Sigmoid colon (tissue), 6 donors: ENCODE measurements at regions not wholly inside any gene's neighbourhood (a gene's known extent, or its start where the extent isn't known, plus 50 kb on each side); places are given as distances from the start of the nearest gene placed in this dataset.

Source experiments
- DNase-seq: peaks from one replicate; pipeline ENCODE4 v3.0.0-alpha.2; 2019
- H3K27ac ChIP-seq, 4 donors: fragments of 200-600 bp; sonication (generic); one replicate each; pipeline ENCODE4 v1.5.1; 2016 to 2019; ENCODE audit warnings: mild to moderate bottlenecking in 1 of 4
- H3K27me3 ChIP-seq, 3 donors: fragments of 200-600 bp; sonication (generic); one replicate each; pipeline ENCODE4 v1.5.1; 2019; ENCODE audit warnings: mild to moderate bottlenecking in 1 of 3
- H3K36me3 ChIP-seq, 4 donors: fragments of 200-600 bp; sonication (generic); one replicate each; pipeline ENCODE4 v1.5.1; 2016 to 2019
- H3K4me1 ChIP-seq, 4 donors: fragments of 200-600 bp; sonication (generic); one replicate each; pipeline ENCODE4 v1.5.1; 2017 to 2019
- H3K4me3 ChIP-seq, 4 donors: fragments of 200-600 bp; sonication (generic); one replicate each; pipeline ENCODE4 v1.5.1; 2017 to 2019; ENCODE audit warnings: mild to moderate bottlenecking in 2 of 4, moderate library complexity in 1 of 4
- H3K9me3 ChIP-seq, 4 donors: fragments of 200-600 bp in 3 of 4; sonication (generic) in 3 of 4; one replicate each; pipeline versions ENCODE4 v1.5.1 to v1.6.1; 2013 to 2019
- CTCF ChIP-seq, 4 experiments: fragments of 450-650 bp in 3 of 4; fragments of 200-600 bp in 1 of 4; IDR thresholded peaks; one replicate each; pipeline ENCODE4 v1.5.1; 2016 to 2019; ENCODE audit warnings: antibody characterized with exemption in 4 of 4, mild to moderate bottlenecking in 3 of 4, moderate library complexity in 2 of 4
- EP300 ChIP-seq, 4 donors: sonication (generic); formaldehyde crosslinking; IDR thresholded peaks; one replicate each; pipeline ENCODE4 v1.6.1; 2017; ENCODE audit warnings: antibody characterized with exemption in 4 of 4
- POLR2A ChIP-seq, 2 donors: fragments of 450-650 bp; IDR thresholded peaks; one replicate each; pipeline ENCODE4 v1.6.1; 2016; ENCODE audit warnings: antibody characterized with exemption in 2 of 2, mild to moderate bottlenecking in 2 of 2, moderate library complexity in 2 of 2
- POLR2AphosphoS5 ChIP-seq, 4 donors: sonication (generic); formaldehyde crosslinking; IDR thresholded peaks; one replicate each; pipeline ENCODE4 v1.6.1; 2017; ENCODE audit warnings: antibody characterized with exemption in 4 of 4
- WGBS, 2 donors: extraction: QIAGEN DNeasy Blood & Tissue Kit; methylation state at CpG; one replicate each; pipeline ENCODE4 v1.1.7; 2013; 5-methylcytosine and 5-hydroxymethylcytosine counted together
- intact Hi-C: fragments of 100-400 bp; cut with DNase I; formaldehyde crosslinking; loops from one replicate; pipeline ENCODE4 v1.15.1; 2023
- donor health status: healthy with polysubstance abuse.
- donor health status: healthy.

GRCh38 chr14:26811756-26812305 lies 214.0 kb upstream of the NOVA1 start:
- intact Hi-C loops, result no loop called here
- 39 to 73% methylated on average over 3 of the region's 3 CpGs for WGBS, 2 donors

GRCh38 chr14:26820138-26820537 lies 222.3 kb upstream of the NOVA1 start:
- TF ChIP-seq CTCF (IDR thresholded peaks at IDR 0.05) (no peak), POLR2AphosphoS5 (IDR thresholded peaks at IDR 0.05) (no peak), POLR2A (IDR thresholded peaks at IDR 0.05) (no peak), EP300 (IDR thresholded peaks at IDR 0.05) (no peak)
- no peak overlapping the region for H3K4me3 ChIP-seq
- no peak overlapping the region for H3K27ac ChIP-seq

More at GRCh38 chr14:26811756-26812305, 214.0 kb upstream of the NOVA1 start:
- TF ChIP-seq POLR2A (IDR thresholded peaks at IDR 0.05) (no peak), EP300 (IDR thresholded peaks at IDR 0.05) (peak in 1 of 4 donors; percentile 8), POLR2AphosphoS5 (IDR thresholded peaks at IDR 0.05) (peak in 3 of 4 donors; percentile 22 to 33 (median 23)), CTCF (IDR thresholded peaks at IDR 0.05) (no peak)
- Histone ChIP-seq H3K36me3 (no peaks in the 10 kb centered on the region), H3K27me3 (no peaks in the 10 kb centered on the region), H3K4me1 (peaks cover 0 to 12% (median 4%) of the 10 kb centered on the region in 4 donors), H3K27ac (peak overlapping the region in 2 of 4 donors; percentile 11 to 48), H3K4me3 (no peak overlapping the region), H3K9me3 (no peaks in the 10 kb centered on the region)
- DNase-seq, result no peak

GRCh38 chr14:26820572-26820971 lies 222.7 kb upstream of the NOVA1 start:
- no peak overlapping the region for H3K27ac ChIP-seq
- no peak for DNase-seq
- WGBS, 2 donors, result 83 to 93% methylated on average over 4 of the region's 4 CpGs
- intact Hi-C loops, result no loop called here
- H3K27me3 ChIP-seq, result no peaks in the 10 kb centered on the region
- H3K9me3 ChIP-seq, result no peaks in the 10 kb centered on the region
- no peak for TF ChIP-seq EP300 (IDR thresholded peaks at IDR 0.05)
- no peak for TF ChIP-seq POLR2AphosphoS5 (IDR thresholded peaks at IDR 0.05)
- no peak for TF ChIP-seq CTCF (IDR thresholded peaks at IDR 0.05)
- TF ChIP-seq POLR2A (IDR thresholded peaks at IDR 0.05), result no peak
- no peaks in the 10 kb centered on the region for H3K36me3 ChIP-seq
- H3K4me3 ChIP-seq, result no peak overlapping the region
- H3K4me1 ChIP-seq, result no peaks in the 10 kb centered on the region

More at GRCh38 chr14:26820138-26820537, 222.3 kb upstream of the NOVA1 start:
- DNase-seq, result no peak
- WGBS, 2 donors, result 96 to 100% methylated on average over 1 of the region's 1 CpG
- intact Hi-C loops, result no loop called here
- no peaks in the 10 kb centered on the region for H3K36me3 ChIP-seq
- no peaks in the 10 kb centered on the region for H3K27me3 ChIP-seq
- H3K9me3 ChIP-seq, result no peaks in the 10 kb centered on the region
- H3K4me1 ChIP-seq, result no peaks in the 10 kb centered on the region

- no peak for DNase-seq
- H3K27ac ChIP-seq, result no peak overlapping the region
- intact Hi-C loops, result no loop called here
- TF ChIP-seq EP300 (IDR thresholded peaks at IDR 0.05), result no peak
- TF ChIP-seq POLR2A (IDR thresholded peaks at IDR 0.05), result no peak
- TF ChIP-seq POLR2AphosphoS5 (IDR thresholded peaks at IDR 0.05), result no peak
- no peak for TF ChIP-seq CTCF (IDR thresholded peaks at IDR 0.05)
- 88 to 94% methylated on average over 4 of the region's 4 CpGs for WGBS, 2 donors
- no peaks in the 10 kb centered on the region for H3K9me3 ChIP-seq
- no peaks in the 10 kb centered on the region for H3K36me3 ChIP-seq
- no peak overlapping the region for H3K4me3 ChIP-seq
- no peaks in the 10 kb centered on the region for H3K27me3 ChIP-seq
- H3K4me1 ChIP-seq, result no peaks in the 10 kb centered on the region
Measured at GRCh38 chr14:26828741-26829140, 230.9 kb upstream of the NOVA1 start.

GRCh38 chr14:26833621-26834176 lies 235.9 kb upstream of the NOVA1 start:
- intact Hi-C loops, result no loop called here
- no peaks in the 10 kb centered on the region for H3K27me3 ChIP-seq
- no peak overlapping the region for H3K4me3 ChIP-seq
- TF ChIP-seq POLR2AphosphoS5 (IDR thresholded peaks at IDR 0.05) (no peak), POLR2A (IDR thresholded peaks at IDR 0.05) (no peak), CTCF (IDR thresholded peaks at IDR 0.05) (no peak), EP300 (IDR thresholded peaks at IDR 0.05) (no peak)
- no peak for DNase-seq
- H3K27ac ChIP-seq, result no peak overlapping the region
- H3K4me1 ChIP-seq, result no peaks in the 10 kb centered on the region
- H3K9me3 ChIP-seq, result no peaks in the 10 kb centered on the region
- H3K36me3 ChIP-seq, result no peaks in the 10 kb centered on the region
